GM12878 (cell line): ENCODE measurements at regions not wholly inside any gene's neighbourhood (a gene's known extent, or its start where the extent isn't known, plus 50 kb on each side); places are given as distances from the start of the nearest gene placed in this dataset.
A peak's percentile ranks its signal among the peaks of the same experiment; 100 is the strongest.

Experiments
- ATAC-seq: fragments of 200-7000 bp; cut with Tn5 transposase; 3 replicates; pipeline ENCODE4 v1.9.1; 2020; ENCODE audit warnings: mild to moderate bottlenecking, moderate library complexity
- BruUV-seq: library from RNA; stranded (reverse); fragments of 400-500 nt; replicated peaks from 2 replicates; lab custom pipeline; 2021; lab: Mats Ljungman, UMichigan
- CTCF ChIA-PET: fragments of 300-600 bp; sonication (Branson Sonifier 250); formaldehyde crosslinking; extraction: SDS; loops from one replicate; lab custom pipeline; 2021; ENCODE audit warnings: inconsistent platforms; lab: Yijun Ruan, JAX
- POLR2A ChIA-PET: fragments of 350-600 bp; formaldehyde crosslinking; extraction: SDS; loops from one replicate; lab custom pipeline; 2021; ENCODE audit warnings: inconsistent platforms; lab: Charles Lee
- RAD21 ChIA-PET: fragments of 300-600 bp; sonication (Branson Sonifier 250); formaldehyde crosslinking; loops from one replicate; lab custom pipeline; 2023; ENCODE audit warnings: antibody characterized with exemption; ENCODE audit not compliant: unreplicated experiment; lab: Charles Lee
- SMC1A ChIA-PET: fragments of 300-600 bp; sonication (Branson Sonifier 250); formaldehyde crosslinking; loops from one replicate; lab custom pipeline; 2023; ENCODE audit not compliant: unreplicated experiment, uncharacterized antibody; lab: Charles Lee
- DNase-seq: peaks from one replicate; pipeline ENCODE4 v3.0.0-alpha.2; 2011; ENCODE audit warnings: low read depth, low spot score
- FAIRE-seq: peaks from 3 replicates; lab custom pipeline; 2011; peaks lifted over from hg19 to GRCh38; lab: Jason Lieb, UNC
- H2AFZ ChIP-seq: 2 replicates; pipeline ENCODE4 v1.6.0; 2011; ENCODE audit warnings: low read depth, low read length, control low read depth; ENCODE audit not compliant: control insufficient read depth
- H3K27ac ChIP-seq: 2 replicates; pipeline ENCODE4 v1.5.1; 2011; ENCODE audit warnings: control low read depth; ENCODE audit not compliant: control insufficient read depth, insufficient read depth
- H3K27me3 ChIP-seq, 2 experiments: replicated peaks in 1 of 2; 2 replicates each; pipeline versions ENCODE4 v1.6.0 to v1.6.1; 2011; ENCODE audit warnings: low read length in 1 of 2; ENCODE audit not compliant: control insufficient read depth in 2 of 2, insufficient read depth in 2 of 2
- H3K36me3 ChIP-seq, 2 experiments: 2 replicates each; pipeline ENCODE4 v1.5.1; 2011; ENCODE audit warnings: low read length in 1 of 2; ENCODE audit not compliant: control insufficient read depth in 2 of 2, insufficient read depth in 2 of 2
- H3K4me1 ChIP-seq: 2 replicates; pipeline ENCODE4 v1.6.1; 2011; ENCODE audit warnings: mild to moderate bottlenecking, low read length, moderate library complexity, mixed read lengths; ENCODE audit not compliant: control insufficient read depth, insufficient read depth
- H3K4me2 ChIP-seq: 2 replicates; pipeline ENCODE4 v1.6.0; 2011; ENCODE audit warnings: control low read depth; ENCODE audit not compliant: control insufficient read depth, insufficient read depth
- H3K4me3 ChIP-seq: fragments of 200-600 bp; sonication (generic); 2 replicates; pipeline ENCODE4 v1.5.1; 2016
- H3K79me2 ChIP-seq: 2 replicates; pipeline ENCODE4 v1.6.0; 2011; ENCODE audit warnings: low read length; ENCODE audit not compliant: control insufficient read depth, insufficient read depth
- H3K9ac ChIP-seq: 2 replicates; pipeline ENCODE4 v1.8.0; 2011; ENCODE audit warnings: low read length, control low read depth, mixed read lengths; ENCODE audit not compliant: control insufficient read depth, insufficient read depth
- H3K9me3 ChIP-seq: replicated peaks from 3 replicates; pipeline ENCODE4 v1.5.1; 2011; ENCODE audit warnings: mild to moderate bottlenecking, low read length; ENCODE audit not compliant: control insufficient read depth, insufficient read depth
- H4K20me1 ChIP-seq: 2 replicates; pipeline ENCODE4 v1.6.0; 2011; ENCODE audit not compliant: control insufficient read depth, insufficient read depth
- CREB1 ChIP-seq: IDR thresholded peaks from 2 replicates; pipeline ENCODE4 v1.6.1; 2012; ENCODE audit warnings: low read depth, mild to moderate bottlenecking, inconsistent platforms
- NFYA ChIP-seq: IDR thresholded peaks from 2 replicates; pipeline ENCODE4 v1.6.1; 2011; ENCODE audit warnings: low read depth, mild to moderate bottlenecking, low read length, improper control_type of control experiment, borderline replicate concordance
- REST ChIP-seq: IDR thresholded peaks from 2 replicates; pipeline ENCODE4 v1.6.1; 2012; ENCODE audit warnings: mild to moderate bottlenecking, low read depth, low read length
- SIX5 ChIP-seq: IDR thresholded peaks from 2 replicates; pipeline ENCODE4 v1.6.1; 2011; ENCODE audit warnings: mild to moderate bottlenecking, low read depth, low read length, moderate library complexity; ENCODE audit not compliant: severe bottlenecking
- ZBED1 ChIP-seq: IDR thresholded peaks from 2 replicates; pipeline ENCODE4 v1.6.1; 2016; ENCODE audit warnings: borderline replicate concordance
- WGBS: methylation state at CpG from one replicate; pipeline ENCODE4 v1.1.6; 2016; ENCODE audit warnings: low lambda C conversion rate; ENCODE audit not compliant: insufficient replicate concordance, insufficient coverage; ENCODE audit errors: missing lambda C conversion rate; 5-methylcytosine and 5-hydroxymethylcytosine counted together
- in situ Hi-C: fragments of 300-500 bp; cut with MboI; formaldehyde crosslinking; loops from 9 replicates; pipeline ENCODE4 v1.14.3; 2018; ENCODE audit warnings: mixed read lengths
- intact Hi-C: fragments of 100-400 bp; cut with micrococcal nuclease; formaldehyde crosslinking; loops from one replicate; pipeline ENCODE4 v1.14.2; 2022; ENCODE audit not compliant: unreplicated experiment

- Histone ChIP-seq H2AFZ (no peak overlapping the region), H3K27me3 (no peaks in the 10 kb centered on the region), H3K9ac (no peak overlapping the region), H3K36me3 (no peaks in the 10 kb centered on the region), H3K9me3 (no peaks in the 10 kb centered on the region), H3K4me2 (no peak overlapping the region)
- RAD21 ChIA-PET: no interaction called here
- no TSS peak for BruUV-seq
- POLR2A ChIA-PET: no interaction called here
- FAIRE-seq: no peak
- WGBS: 2% methylated on average over 3 of the region's 3 CpGs
- DNase-seq: no peak
- no peak for ATAC-seq
- in situ Hi-C loops: no loop called here
- CTCF ChIA-PET: no interaction called here
- TF ChIP-seq REST: peak; percentile 87
- no peak for TF ChIP-seq ZBED1
- TF ChIP-seq CREB1: no peak
- TF ChIP-seq NFYA: no peak
- TF ChIP-seq SIX5: no peak
- TF ChIP-seq, all 136 proteins: peak for 1
- intact Hi-C loops: no loop called here
- H4K20me1 ChIP-seq: no peaks in the 10 kb centered on the region
- H3K4me1 ChIP-seq: no peaks in the 10 kb centered on the region
- no peak overlapping the region for H3K4me3 ChIP-seq
- SMC1A ChIA-PET: no interaction called here
- no peak overlapping the region for H3K27ac ChIP-seq
- H3K79me2 ChIP-seq: no peaks in the 10 kb centered on the region
Measured at GRCh38 chr12:118645219-118645618, 268.9 kb downstream of the SUDS3 start.
